Lower leg skin (tissue), 3 donors: ENCODE measurements at regions not wholly inside any gene's neighbourhood (a gene's known extent, or its start where the extent isn't known, plus 50 kb on each side); places are given as distances from the start of the nearest gene placed in this dataset.

Source experiments
- CTCF ChIP-seq, 3 donors: fragments of 450-650 bp; IDR thresholded peaks; one replicate each; pipeline ENCODE4 v1.5.1; 2016; ENCODE audit warnings: antibody characterized with exemption in 3 of 3, mild to moderate bottlenecking in 3 of 3, moderate library complexity in 2 of 3
- POLR2A ChIP-seq, 2 donors: fragments of 450-650 bp; IDR thresholded peaks; one replicate each; pipeline ENCODE4 v1.6.1; 2016 to 2017; ENCODE audit warnings: antibody characterized with exemption in 2 of 2, mild to moderate bottlenecking in 1 of 2, moderate library complexity in 1 of 2

GRCh38 chr3:182117583-182117982 lies 405.9 kb downstream of the SOX2 start:
- TF ChIP-seq CTCF (IDR thresholded peaks at IDR 0.05) (no peak), POLR2A (IDR thresholded peaks at IDR 0.05) (no peak)
